GM18505 (cell line): ENCODE measurements at regions not wholly inside any gene's neighbourhood (a gene's known extent, or its start where the extent isn't known, plus 50 kb on each side); places are given as distances from the start of the nearest gene placed in this dataset.

ENCODE experiments used
- ATAC-seq: cut with Tn5 transposase; IDR thresholded peaks from one replicate; pipeline ENCODE4 v1.9.1; 2021; ENCODE audit not compliant: unreplicated experiment
- POLR2A ChIP-seq: IDR thresholded peaks from 4 replicates; pipeline ENCODE4 v1.6.1; 2011; ENCODE audit warnings: borderline replicate concordance; ENCODE audit not compliant: insufficient read depth, insufficient read length; ENCODE audit errors: extremely low read depth

- TF ChIP-seq POLR2A: no peak
- ATAC-seq: peak; percentile 70
Observed at GRCh38 chr4:152081024-152081423, 320.2 kb upstream of the GATB start.

DNA sequence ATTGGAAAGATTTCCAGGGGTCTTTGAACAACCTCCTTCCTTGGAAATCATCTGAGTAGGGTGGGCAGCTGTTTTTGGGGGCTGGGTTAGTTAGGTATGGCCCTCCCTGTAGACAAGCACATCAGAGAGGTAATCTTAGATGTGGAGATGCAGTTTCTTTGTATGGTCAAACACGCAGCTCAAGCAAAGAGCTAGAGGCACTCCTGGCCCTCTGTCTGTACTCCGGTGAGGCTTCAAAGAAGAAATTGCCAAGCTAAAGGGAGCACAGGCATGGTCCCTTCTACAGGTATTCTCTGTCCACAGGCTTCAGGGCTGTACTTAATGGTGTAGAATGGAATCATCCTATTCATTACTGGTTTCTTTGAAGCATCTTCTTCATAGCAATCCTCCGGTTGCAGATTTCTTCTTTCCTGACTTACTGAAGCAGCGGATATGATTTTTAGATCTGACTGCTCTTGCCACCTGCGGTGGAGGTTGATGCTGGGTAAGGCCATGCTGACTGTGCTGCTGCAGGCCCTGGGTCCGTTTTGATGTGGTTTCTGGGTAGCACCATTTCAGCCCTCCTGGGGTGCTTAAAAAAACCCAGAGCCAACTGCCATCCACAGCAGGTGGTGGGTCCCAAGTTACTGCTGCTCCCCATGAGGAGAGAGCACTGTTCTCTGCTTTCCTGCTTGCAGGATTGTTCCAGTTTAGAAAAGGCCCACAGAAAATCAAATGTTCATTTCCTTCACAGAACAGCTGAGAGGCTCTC, 318.9 kb upstream of the GATB start:
- no peak for ATAC-seq
- no peak for TF ChIP-seq POLR2A

DNA sequence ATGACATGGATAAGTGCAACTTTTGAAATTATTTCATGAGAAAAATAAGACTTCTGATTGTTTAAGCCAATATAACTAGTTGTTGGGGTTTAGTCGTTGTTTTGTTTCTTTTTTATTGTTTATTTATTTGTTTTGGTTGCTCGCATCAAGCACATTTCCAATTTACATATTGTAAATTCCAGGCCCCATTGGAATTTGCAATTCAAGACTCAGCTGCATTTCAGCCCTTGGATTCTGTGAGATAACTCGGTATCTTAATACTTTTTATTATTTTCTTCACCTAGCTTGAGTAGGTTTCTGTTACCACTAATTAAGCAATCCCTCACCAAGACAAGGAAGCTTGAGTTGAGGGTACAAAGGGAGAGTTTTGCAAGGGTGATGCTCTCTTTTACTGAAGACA, 318.3 kb upstream of the GATB start:
- TF ChIP-seq POLR2A: no peak
- ATAC-seq: no peak

DNA sequence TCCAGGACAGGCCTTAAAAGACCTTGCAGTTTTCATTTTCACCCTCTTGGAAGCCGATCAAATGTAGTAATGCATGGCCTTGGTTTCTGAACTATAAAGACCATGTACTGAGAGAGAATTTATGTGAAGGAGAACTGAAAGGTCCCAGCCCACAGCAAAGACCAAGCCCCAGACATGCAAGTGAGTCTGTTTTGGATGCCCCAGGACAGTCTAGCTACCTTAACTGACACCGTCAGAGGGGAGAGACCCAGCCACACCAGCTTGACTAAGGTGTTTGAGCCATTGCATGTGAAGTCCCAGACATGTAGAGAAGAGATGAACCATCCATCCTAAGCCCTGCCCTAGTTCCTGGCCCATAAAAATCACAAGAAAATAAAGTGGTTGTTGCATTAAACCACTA, 316.8 kb upstream of the GATB start:
- no peak for TF ChIP-seq POLR2A
- no peak for ATAC-seq

GRCh38 chr4:152075253-152075928, 314.6 kb upstream of the GATB start:
- no peak for TF ChIP-seq POLR2A
- ATAC-seq: no peak

- TF ChIP-seq POLR2A: no peak
- ATAC-seq: no peak
Observed at GRCh38 chr4:152074573-152074972, 313.8 kb upstream of the GATB start.

GRCh38 chr4:152074088-152074437, 313.3 kb upstream of the GATB start:
- ATAC-seq: no peak
- TF ChIP-seq POLR2A: no peak

DNA sequence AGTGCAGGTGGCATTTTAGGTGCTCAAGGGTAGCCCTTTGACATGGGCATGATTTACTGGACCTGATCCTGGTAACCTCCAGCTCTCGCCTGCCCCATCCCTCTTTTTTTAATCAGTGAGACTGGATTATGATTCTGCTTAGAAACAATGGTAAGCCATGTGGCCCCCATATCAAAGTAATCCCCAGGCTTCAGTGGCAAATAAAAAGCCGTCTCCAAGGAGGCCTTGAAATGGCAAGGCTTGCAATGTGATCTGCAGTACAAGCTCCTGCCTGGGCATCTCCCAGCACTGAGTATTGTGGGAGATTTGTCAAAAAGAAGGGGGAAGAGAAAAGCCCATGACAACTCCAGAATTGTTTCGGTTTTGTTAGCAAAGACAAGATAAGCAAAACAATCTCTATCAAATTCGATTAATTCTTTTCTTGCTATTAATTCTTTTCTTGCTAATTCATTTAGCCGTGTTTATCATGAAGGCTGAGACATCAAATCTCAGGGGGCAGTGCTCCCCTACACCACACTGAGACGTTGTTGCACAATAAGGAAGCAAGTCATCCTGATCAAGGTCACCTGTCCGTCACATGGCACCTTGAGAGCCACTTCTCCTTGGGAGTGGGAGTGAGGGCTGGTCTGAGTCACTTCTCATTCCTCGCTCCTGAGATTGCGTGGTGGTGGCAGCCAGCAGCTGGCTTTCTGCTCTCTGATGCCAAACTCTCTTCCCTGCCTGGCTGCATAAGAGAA, 312.7 kb upstream of the GATB start:
- ATAC-seq: no peak
- no peak for TF ChIP-seq POLR2A

GRCh38 chr4:152072906-152073305, 312.1 kb upstream of the GATB start:
- ATAC-seq: no peak
- TF ChIP-seq POLR2A: no peak

GRCh38 chr4:152072001-152072485, 311.2 kb upstream of the GATB start:
- ATAC-seq: no peak
- no peak for TF ChIP-seq POLR2A

GRCh38 chr4:152070854-152071253, 310.0 kb upstream of the GATB start:
- no peak for TF ChIP-seq POLR2A
- no peak for ATAC-seq

- no peak for TF ChIP-seq POLR2A
- no peak for ATAC-seq
Observed at GRCh38 chr4:152068866-152069265, 308.1 kb upstream of the GATB start.

DNA sequence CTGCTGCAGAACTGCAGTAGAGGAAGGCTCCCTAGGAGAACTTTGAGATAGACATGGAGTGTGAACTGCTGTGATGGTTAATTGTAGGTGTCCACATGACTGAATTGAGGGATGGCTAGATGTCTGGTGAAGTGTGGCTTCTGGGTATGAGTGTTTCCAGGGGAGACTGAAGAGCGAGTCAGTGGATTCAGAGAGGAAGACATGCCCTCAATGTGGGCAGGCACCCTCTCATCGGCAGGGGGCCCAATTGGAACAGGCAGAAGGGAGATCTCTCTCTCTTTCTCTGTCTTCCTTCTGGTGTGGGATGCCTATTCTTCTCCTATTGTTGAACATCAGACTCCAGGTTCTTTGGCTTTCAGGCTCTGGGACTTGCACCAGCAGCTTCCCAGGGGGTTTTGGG, 304.7 kb upstream of the GATB start:
- no peak for TF ChIP-seq POLR2A

DNA sequence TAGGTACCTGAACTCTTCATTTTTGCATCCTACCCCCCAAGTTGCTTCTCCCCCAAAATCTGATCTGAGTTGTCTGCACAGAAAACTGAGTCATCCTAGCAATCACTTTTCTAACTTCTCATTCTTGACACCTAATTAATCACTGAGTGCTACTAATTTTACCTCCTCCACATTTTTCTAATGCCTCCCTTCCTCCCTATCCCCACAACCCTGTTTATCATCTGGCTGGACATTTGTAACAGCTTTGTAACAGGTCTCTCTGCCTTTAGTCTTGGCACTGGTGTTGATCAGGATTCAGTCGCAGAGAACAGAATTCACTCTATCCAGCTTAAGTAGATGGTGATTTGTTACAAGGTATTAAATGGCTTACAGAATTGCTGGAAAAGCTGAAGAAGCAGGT, 303.9 kb upstream of the GATB start:
- ATAC-seq: no peak
- TF ChIP-seq POLR2A: no peak

More for the DNA sequence above, 304.7 kb upstream of the GATB start:
- ATAC-seq: no peak
